H9 (cell line): ENCODE measurements at regions not wholly inside any gene's neighbourhood (a gene's known extent, or its start where the extent isn't known, plus 50 kb on each side); places are given as distances from the start of the nearest gene placed in this dataset.

ENCODE experiments used
- DNase-seq: peaks from one replicate; pipeline ENCODE4 v3.0.0-alpha.2; 2017
- H2AFZ ChIP-seq: one replicate; pipeline ENCODE4 v1.6.1; 2013; ENCODE audit warnings: mild to moderate bottlenecking, low read length, control low read depth, moderate library complexity
- H2AK5ac ChIP-seq: 2 replicates; pipeline ENCODE4 v1.6.1; 2013; ENCODE audit warnings: low read length, control low read depth, mixed read lengths; ENCODE audit not compliant: insufficient read length
- H2BK120ac ChIP-seq: one replicate; pipeline ENCODE4 v1.6.1; 2013; ENCODE audit warnings: low read depth, mild to moderate bottlenecking, low read length, control low read depth, inconsistent platforms; ENCODE audit not compliant: poor library complexity, severe bottlenecking
- H2BK12ac ChIP-seq: 2 replicates; pipeline ENCODE4 v1.6.1; 2013; ENCODE audit warnings: low read length, control low read depth, mixed read lengths, low read depth; ENCODE audit not compliant: insufficient read length
- H2BK15ac ChIP-seq: 2 replicates; pipeline ENCODE4 v1.6.1; 2013; ENCODE audit warnings: low read depth, low read length, control low read depth
- H2BK20ac ChIP-seq: one replicate; pipeline ENCODE4 v1.6.1; 2013; ENCODE audit warnings: low read depth, mild to moderate bottlenecking, low read length, control low read depth, inconsistent platforms; ENCODE audit not compliant: poor library complexity, severe bottlenecking
- H2BK5ac ChIP-seq: 2 replicates; pipeline ENCODE4 v1.6.1; 2013; ENCODE audit warnings: low read length, control low read depth, mixed read lengths; ENCODE audit not compliant: insufficient read length
- H3K14ac ChIP-seq: 2 replicates; pipeline ENCODE4 v1.6.1; 2013; ENCODE audit warnings: low read length, control low read depth; ENCODE audit not compliant: insufficient read depth
- H3K18ac ChIP-seq: 2 replicates; pipeline ENCODE4 v1.6.1; 2013; ENCODE audit warnings: low read depth, mild to moderate bottlenecking, mixed read lengths, low read length, control low read depth; ENCODE audit not compliant: insufficient read length
- H3K23ac ChIP-seq: 2 replicates; pipeline ENCODE4 v1.6.1; 2013; ENCODE audit warnings: low read length, control low read depth, mixed read lengths, low read depth; ENCODE audit not compliant: insufficient read length
- H3K23me2 ChIP-seq: 2 replicates; pipeline ENCODE4 v1.6.1; 2013; ENCODE audit warnings: low read depth, mild to moderate bottlenecking, mixed read lengths, low read length, control low read depth; ENCODE audit not compliant: insufficient read length, poor library complexity, severe bottlenecking
- H3K27ac ChIP-seq: 2 replicates; pipeline ENCODE4 v1.5.1; 2013; ENCODE audit warnings: low read length, control low read depth, mixed read lengths, low read depth; ENCODE audit not compliant: insufficient read length
- H3K27me3 ChIP-seq: 2 replicates; pipeline ENCODE4 v1.6.1; 2013; ENCODE audit warnings: low read length, control low read depth, inconsistent platforms; ENCODE audit not compliant: insufficient read depth
- H3K4ac ChIP-seq: 2 replicates; pipeline ENCODE4 v1.6.1; 2013; ENCODE audit warnings: low read depth, mild to moderate bottlenecking, control low read depth, inconsistent platforms, low read length, moderate library complexity
- H3K4me1 ChIP-seq: 2 replicates; pipeline ENCODE4 v1.6.1; 2013; ENCODE audit warnings: low read length, control low read depth, inconsistent platforms; ENCODE audit not compliant: insufficient read depth
- H3K4me2 ChIP-seq: 2 replicates; pipeline ENCODE4 v1.6.1; 2013; ENCODE audit warnings: low read length, control low read depth, mixed read lengths; ENCODE audit not compliant: insufficient read length, insufficient read depth
- H3K56ac ChIP-seq: 2 replicates; pipeline ENCODE4 v1.6.1; 2013; ENCODE audit warnings: low read depth, mild to moderate bottlenecking, mixed read lengths, low read length, control low read depth; ENCODE audit not compliant: insufficient read length
- H3K79me1 ChIP-seq: 2 replicates; pipeline ENCODE4 v1.6.1; 2013; ENCODE audit warnings: low read depth, mild to moderate bottlenecking, moderate library complexity, low read length, control low read depth, inconsistent platforms; ENCODE audit not compliant: insufficient read depth, poor library complexity, severe bottlenecking
- H3K79me2 ChIP-seq: 2 replicates; pipeline ENCODE4 v1.6.1; 2013; ENCODE audit warnings: low read length, control low read depth, inconsistent platforms; ENCODE audit not compliant: insufficient read depth
- H3K9ac ChIP-seq: 2 replicates; pipeline ENCODE4 v1.6.1; 2013; ENCODE audit warnings: low read length, control low read depth, mixed read lengths; ENCODE audit not compliant: insufficient read length; ENCODE audit errors: extremely low read depth
- H3K9me3 ChIP-seq: one replicate; pipeline ENCODE4 v1.6.1; 2013; ENCODE audit warnings: low read depth, low read length, inconsistent platforms; ENCODE audit not compliant: control insufficient read depth
- H3T11ph ChIP-seq: one replicate; pipeline ENCODE4 v1.6.1; 2013; ENCODE audit warnings: mild to moderate bottlenecking, low read length, control low read depth, inconsistent platforms
- H4K20me1 ChIP-seq: one replicate; pipeline ENCODE4 v1.6.1; 2013; ENCODE audit not compliant: control insufficient read depth, insufficient read length, insufficient read depth
- H4K5ac ChIP-seq: 2 replicates; pipeline ENCODE4 v1.6.1; 2013; ENCODE audit warnings: low read depth, mild to moderate bottlenecking, mixed read lengths, low read length, control low read depth; ENCODE audit not compliant: insufficient read length
- H4K8ac ChIP-seq: replicated peaks from 2 replicates; pipeline ENCODE4 v1.6.1; 2013; ENCODE audit warnings: low read length, control low read depth, mixed read lengths, low read depth; ENCODE audit not compliant: insufficient read length
- H4K91ac ChIP-seq: 2 replicates; pipeline ENCODE4 v1.6.1; 2013; ENCODE audit warnings: low read depth, mild to moderate bottlenecking, moderate library complexity, mixed read lengths, low read length, control low read depth; ENCODE audit not compliant: insufficient read length
- H3K27ac Mint-ChIP-seq, 3 experiments: 2 replicates in 2 of 3; 3 replicates in 1 of 3; pipeline ENCODE4 v1.8.0; 2020 to 2021; ENCODE audit warnings: mixed read lengths in 3 of 3, mild to moderate bottlenecking in 1 of 3, moderate library complexity in 1 of 3
- H3K27me3 Mint-ChIP-seq: 2 replicates; pipeline ENCODE4 v1.8.0; 2021; ENCODE audit warnings: low read depth, mild to moderate bottlenecking, moderate library complexity, mixed read lengths
- H3K36me3 Mint-ChIP-seq, 3 experiments: 2 replicates in 2 of 3; 3 replicates in 1 of 3; pipeline ENCODE4 v1.8.0; 2020 to 2021; ENCODE audit warnings: low read depth in 3 of 3, mixed read lengths in 3 of 3; ENCODE audit not compliant: insufficient read depth in 1 of 3
- H3K4me1 Mint-ChIP-seq, 2 experiments: 2 replicates each; pipeline ENCODE4 v1.8.0; 2020; ENCODE audit warnings: mixed read lengths in 2 of 2
- H3K4me3 Mint-ChIP-seq, 2 experiments: 2 replicates in 1 of 2; 3 replicates in 1 of 2; pipeline ENCODE4 v1.8.0; 2020 to 2021; ENCODE audit warnings: mild to moderate bottlenecking in 2 of 2, mixed read lengths in 2 of 2, moderate library complexity in 1 of 2
- H3K9me3 Mint-ChIP-seq, 2 experiments: 2 replicates in 1 of 2; 3 replicates in 1 of 2; pipeline ENCODE4 v1.8.0; 2020; ENCODE audit warnings: mild to moderate bottlenecking in 2 of 2, mixed read lengths in 2 of 2, moderate library complexity in 1 of 2
- WGBS: extraction: QIAGEN DNeasy Blood & Tissue Kit; methylation state at CpG from one replicate; pipeline ENCODE4 v1.1.7; 2013; ENCODE audit warnings: missing lambda C conversion rate, low lambda C conversion rate, mixed read lengths; ENCODE audit not compliant: insufficient read length; ENCODE audit errors: extremely low coverage; 5-methylcytosine and 5-hydroxymethylcytosine counted together
- TF ChIP-seq, protein P1 (sequence below): fragments of 200-600 bp; sonication (generic); conservative IDR thresholded peaks from 3 replicates; pipeline ENCODE4 v1.8.0; 2021; ENCODE audit warnings: antibody characterized with exemption, mild to moderate bottlenecking

GRCh38 chr10:44182909-44183308 lies 202.0 kb downstream of the CXCL12 start:
- Histone ChIP-seq H3K4me1 (no peaks in the 10 kb centered on the region), H3K79me1 (no peaks in the 10 kb centered on the region), H3K27me3 (no peaks in the 10 kb centered on the region), H2BK5ac (no peak overlapping the region), H3K23ac (no peak overlapping the region), H3K79me2 (no peaks in the 10 kb centered on the region), H3K23me2 (no peaks in the 10 kb centered on the region), H3K56ac (no peak overlapping the region), H2BK20ac (no peak overlapping the region), H4K20me1 (no peaks in the 10 kb centered on the region), H3K18ac (no peak overlapping the region), H3K4ac (no peak overlapping the region), H3K9ac (no peak overlapping the region), H2BK15ac (no peak overlapping the region), H4K91ac (no peak overlapping the region), H3T11ph (no peak overlapping the region), H3K4me2 (no peak overlapping the region), H3K14ac (no peak overlapping the region), H2AFZ (no peak overlapping the region), H2AK5ac (no peak overlapping the region), H4K5ac (no peak overlapping the region), H2BK12ac (no peak overlapping the region), H3K9me3 (no peaks in the 10 kb centered on the region), H3K27ac (no peak overlapping the region), H4K8ac (no peak overlapping the region), H2BK120ac (no peak overlapping the region)
- H3K4me3 Mint-ChIP-seq = no peak overlapping the region
- no peak for DNase-seq
- no peaks in the 10 kb centered on the region for H3K9me3 Mint-ChIP-seq
- no peaks in the 10 kb centered on the region; a peak in 1 of 7 replicates for H3K36me3 Mint-ChIP-seq
- WGBS = no CpG with 5 or more reads among the region's 2 CpGs
- H3K27me3 Mint-ChIP-seq = no peaks in the 10 kb centered on the region
- TF ChIP-seq, protein P1, sequence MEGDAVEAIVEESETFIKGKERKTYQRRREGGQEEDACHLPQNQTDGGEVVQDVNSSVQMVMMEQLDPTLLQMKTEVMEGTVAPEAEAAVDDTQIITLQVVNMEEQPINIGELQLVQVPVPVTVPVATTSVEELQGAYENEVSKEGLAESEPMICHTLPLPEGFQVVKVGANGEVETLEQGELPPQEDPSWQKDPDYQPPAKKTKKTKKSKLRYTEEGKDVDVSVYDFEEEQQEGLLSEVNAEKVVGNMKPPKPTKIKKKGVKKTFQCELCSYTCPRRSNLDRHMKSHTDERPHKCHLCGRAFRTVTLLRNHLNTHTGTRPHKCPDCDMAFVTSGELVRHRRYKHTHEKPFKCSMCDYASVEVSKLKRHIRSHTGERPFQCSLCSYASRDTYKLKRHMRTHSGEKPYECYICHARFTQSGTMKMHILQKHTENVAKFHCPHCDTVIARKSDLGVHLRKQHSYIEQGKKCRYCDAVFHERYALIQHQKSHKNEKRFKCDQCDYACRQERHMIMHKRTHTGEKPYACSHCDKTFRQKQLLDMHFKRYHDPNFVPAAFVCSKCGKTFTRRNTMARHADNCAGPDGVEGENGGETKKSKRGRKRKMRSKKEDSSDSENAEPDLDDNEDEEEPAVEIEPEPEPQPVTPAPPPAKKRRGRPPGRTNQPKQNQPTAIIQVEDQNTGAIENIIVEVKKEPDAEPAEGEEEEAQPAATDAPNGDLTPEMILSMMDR = no peak
- H3K27ac Mint-ChIP-seq = no peak overlapping the region
- H3K4me1 Mint-ChIP-seq = peaks cover 6 to 7% of the 10 kb centered on the region in 2 experiments; a peak in 3 of 4 replicates
